ENCODE measurements at regions not wholly inside any gene's neighbourhood (a gene's known extent, or its start where the extent isn't known, plus 50 kb on each side); places are given as distances from the start of the nearest gene placed in this dataset.

DNA sequence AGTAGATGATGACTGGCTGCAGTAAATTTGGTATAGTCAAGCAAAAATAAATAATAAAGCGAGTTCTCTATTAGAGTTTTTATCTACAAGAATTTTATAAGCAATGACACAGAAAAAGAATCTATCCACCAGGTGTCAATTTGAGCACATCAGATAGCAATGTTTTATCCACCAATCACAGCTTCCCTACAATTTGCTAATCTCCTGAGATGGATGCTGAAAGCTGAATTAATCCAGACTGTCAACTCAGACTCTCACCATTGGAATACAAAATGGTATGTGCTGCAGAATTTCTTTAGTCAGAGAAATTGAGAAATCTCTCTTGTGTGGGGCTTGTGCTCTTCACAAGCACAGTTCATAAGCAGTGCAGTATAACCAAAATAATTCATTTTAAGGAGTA, 888.9 kb upstream of the GHITM start:
- no peaks in the 10 kb centered on the region for H3K79me2 ChIP-seq (ENCODE audit: low read length)
- H3K4me1 ChIP-seq (ENCODE audit: insufficient read depth, low read length): no peaks in the 10 kb centered on the region
- no peaks in the 10 kb centered on the region for H4K20me1 ChIP-seq (ENCODE audit: low read length)
- H2AFZ ChIP-seq (ENCODE audit: low read length): no peak overlapping the region
- CTCF ChIA-PET: no interaction called here
- intact Hi-C loops (cut with micrococcal nuclease): no loop called here
- DNase-seq (no peak), ATAC-seq (no peak)
- no peaks in the 10 kb centered on the region for H3K36me3 ChIP-seq (ENCODE audit: low read depth, low read length)
- H3K27me3 ChIP-seq (ENCODE audit: low read length): no peaks in the 10 kb centered on the region
- no peaks in the 10 kb centered on the region for H3F3A ChIP-seq (ENCODE audit: low read length, unreplicated experiment)
- no peak overlapping the region for H3K4me2 ChIP-seq (ENCODE audit: low read length)
- TF ChIP-seq EZH2phosphoT487 (IDR thresholded peaks at IDR 0.05; ENCODE audit: borderline replicate concordance, low read length): no peak
- no peak for TF ChIP-seq EZH2 (IDR thresholded peaks at IDR 0.05; ENCODE audit: low read length, unreplicated experiment)
- TF ChIP-seq, protein P1, sequence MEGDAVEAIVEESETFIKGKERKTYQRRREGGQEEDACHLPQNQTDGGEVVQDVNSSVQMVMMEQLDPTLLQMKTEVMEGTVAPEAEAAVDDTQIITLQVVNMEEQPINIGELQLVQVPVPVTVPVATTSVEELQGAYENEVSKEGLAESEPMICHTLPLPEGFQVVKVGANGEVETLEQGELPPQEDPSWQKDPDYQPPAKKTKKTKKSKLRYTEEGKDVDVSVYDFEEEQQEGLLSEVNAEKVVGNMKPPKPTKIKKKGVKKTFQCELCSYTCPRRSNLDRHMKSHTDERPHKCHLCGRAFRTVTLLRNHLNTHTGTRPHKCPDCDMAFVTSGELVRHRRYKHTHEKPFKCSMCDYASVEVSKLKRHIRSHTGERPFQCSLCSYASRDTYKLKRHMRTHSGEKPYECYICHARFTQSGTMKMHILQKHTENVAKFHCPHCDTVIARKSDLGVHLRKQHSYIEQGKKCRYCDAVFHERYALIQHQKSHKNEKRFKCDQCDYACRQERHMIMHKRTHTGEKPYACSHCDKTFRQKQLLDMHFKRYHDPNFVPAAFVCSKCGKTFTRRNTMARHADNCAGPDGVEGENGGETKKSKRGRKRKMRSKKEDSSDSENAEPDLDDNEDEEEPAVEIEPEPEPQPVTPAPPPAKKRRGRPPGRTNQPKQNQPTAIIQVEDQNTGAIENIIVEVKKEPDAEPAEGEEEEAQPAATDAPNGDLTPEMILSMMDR (conservative IDR thresholded peaks at IDR 0.05; ENCODE audit: low read depth, low read length): no peak
- POLR2A ChIA-PET (ENCODE audit: unreplicated experiment): no interaction called here
- H3K9ac ChIP-seq (ENCODE audit: low read length): no peak overlapping the region
- no peak overlapping the region for H3K27ac ChIP-seq (ENCODE audit: low read length)
- no peaks in the 10 kb centered on the region for H3K9me3 ChIP-seq (ENCODE audit: low read length)
- no peak overlapping the region for H3K4me3 ChIP-seq (ENCODE audit: low read length)
- no TSS peak for BruUV-seq (replicated peaks)
- no peaks in the 10 kb centered on the region for H3K9me2 ChIP-seq (replicated peaks; ENCODE audit: low read length)

DNA sequence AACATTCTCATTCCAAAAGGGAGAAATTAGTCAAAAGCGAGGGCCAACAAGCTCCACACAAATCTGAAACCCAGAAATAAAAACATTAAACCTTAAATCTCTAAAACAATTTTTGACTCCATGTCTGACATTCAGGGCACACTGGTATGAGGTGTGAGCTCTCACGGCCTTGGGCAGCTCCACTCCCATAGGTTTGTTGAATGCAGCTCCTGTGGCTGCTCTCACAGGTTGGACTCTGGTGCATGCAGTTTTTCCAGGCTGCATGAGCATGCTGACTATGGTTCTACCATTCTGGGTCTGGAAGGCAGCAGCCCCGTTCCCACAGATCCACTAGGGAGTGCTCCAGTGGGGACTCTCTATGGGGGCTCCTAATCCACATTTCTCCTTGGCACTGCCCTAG, 887.1 kb upstream of the GHITM start:
- intact Hi-C loops (cut with micrococcal nuclease): no loop called here
- H3K27ac ChIP-seq (ENCODE audit: low read length): no peak overlapping the region
- H3K36me3 ChIP-seq (ENCODE audit: low read depth, low read length): no peaks in the 10 kb centered on the region
- no peak for DNase-seq
- H3K9me3 ChIP-seq (ENCODE audit: low read length): no peaks in the 10 kb centered on the region
- H3K79me2 ChIP-seq (ENCODE audit: low read length): no peaks in the 10 kb centered on the region
- H4K20me1 ChIP-seq (ENCODE audit: low read length): no peaks in the 10 kb centered on the region
- ChIA-PET CTCF (no interaction called here), POLR2A (ENCODE audit: unreplicated experiment) (no interaction called here)
- no TSS peak for BruUV-seq (replicated peaks)
- no peak overlapping the region for H3K4me2 ChIP-seq (ENCODE audit: low read length)
- no peaks in the 10 kb centered on the region for H3K27me3 ChIP-seq (ENCODE audit: low read length)
- H3F3A ChIP-seq (ENCODE audit: low read length, unreplicated experiment): no peaks in the 10 kb centered on the region
- no peaks in the 10 kb centered on the region for H3K4me1 ChIP-seq (ENCODE audit: insufficient read depth, low read length)
- H3K9ac ChIP-seq (ENCODE audit: low read length): no peak overlapping the region
- H2AFZ ChIP-seq (ENCODE audit: low read length): no peak overlapping the region
- no peak for ATAC-seq
- no peak overlapping the region for H3K4me3 ChIP-seq (ENCODE audit: low read length)
- TF ChIP-seq EZH2phosphoT487 (IDR thresholded peaks at IDR 0.05; ENCODE audit: borderline replicate concordance, low read length): no peak
- no peak for TF ChIP-seq EZH2 (IDR thresholded peaks at IDR 0.05; ENCODE audit: low read length, unreplicated experiment)
- TF ChIP-seq, protein P1 (conservative IDR thresholded peaks at IDR 0.05; ENCODE audit: low read depth, low read length): no peak
- no peaks in the 10 kb centered on the region for H3K9me2 ChIP-seq (replicated peaks; ENCODE audit: low read length)

DNA sequence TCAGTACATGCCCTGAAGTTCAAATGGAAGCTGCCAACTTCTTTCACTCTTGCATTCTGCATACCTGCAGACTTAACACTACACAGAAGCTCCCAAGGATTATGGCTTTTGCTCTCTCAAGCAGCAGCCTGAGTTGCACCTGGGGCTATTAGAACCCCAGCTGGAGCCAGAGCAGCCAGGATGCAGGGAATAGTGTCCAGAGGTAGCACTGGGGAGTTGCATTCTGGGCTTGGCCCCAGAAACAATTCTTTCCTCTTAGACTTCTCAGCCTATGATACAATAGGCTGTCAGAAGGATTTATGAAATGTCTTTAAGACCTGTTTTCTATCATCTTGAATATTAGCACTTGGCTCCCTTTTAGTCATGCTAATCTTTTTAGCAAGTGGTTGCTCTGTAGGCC, 886.7 kb upstream of the GHITM start:
- no peaks in the 10 kb centered on the region for H3K9me2 ChIP-seq (replicated peaks; ENCODE audit: low read length)
- no TSS peak for BruUV-seq (replicated peaks)
- ATAC-seq: no peak
- no peaks in the 10 kb centered on the region for H3K79me2 ChIP-seq (ENCODE audit: low read length)
- H3K27me3 ChIP-seq (ENCODE audit: low read length): no peaks in the 10 kb centered on the region
- CTCF ChIA-PET: no interaction called here
- H3K9me3 ChIP-seq (ENCODE audit: low read length): no peaks in the 10 kb centered on the region
- H3K4me3 ChIP-seq (ENCODE audit: low read length): no peak overlapping the region
- no peak overlapping the region for H3K27ac ChIP-seq (ENCODE audit: low read length)
- TF ChIP-seq, protein P1 (conservative IDR thresholded peaks at IDR 0.05; ENCODE audit: low read depth, low read length): no peak
- TF ChIP-seq EZH2phosphoT487 (IDR thresholded peaks at IDR 0.05; ENCODE audit: borderline replicate concordance, low read length): no peak
- no peak for TF ChIP-seq EZH2 (IDR thresholded peaks at IDR 0.05; ENCODE audit: low read length, unreplicated experiment)
- H4K20me1 ChIP-seq (ENCODE audit: low read length): no peaks in the 10 kb centered on the region
- no peaks in the 10 kb centered on the region for H3K4me1 ChIP-seq (ENCODE audit: insufficient read depth, low read length)
- no peak for DNase-seq
- intact Hi-C loops (cut with micrococcal nuclease): no loop called here
- H3K4me2 ChIP-seq (ENCODE audit: low read length): no peak overlapping the region
- H3K9ac ChIP-seq (ENCODE audit: low read length): no peak overlapping the region
- no peak overlapping the region for H2AFZ ChIP-seq (ENCODE audit: low read length)
- POLR2A ChIA-PET (ENCODE audit: unreplicated experiment): no interaction called here
- H3F3A ChIP-seq (ENCODE audit: low read length, unreplicated experiment): no peaks in the 10 kb centered on the region
- no peaks in the 10 kb centered on the region for H3K36me3 ChIP-seq (ENCODE audit: low read depth, low read length)

Data from PC-3 (cell line).